Neural progenitor cell (in vitro differentiated cells): ENCODE measurements at regions not wholly inside any gene's neighbourhood (a gene's known extent, or its start where the extent isn't known, plus 50 kb on each side); places are given as distances from the start of the nearest gene placed in this dataset.

Experiments used
- DNase-seq: peaks from one replicate; pipeline ENCODE4 v3.0.0-alpha.2; 2016; ENCODE audit warnings: low spot score
- H2AFZ ChIP-seq: fragments of 200-600 bp; sonication (generic); replicated peaks from 2 replicates; pipeline ENCODE4 v1.6.1; 2016; ENCODE audit warnings: antibody characterized with exemption
- H3F3A ChIP-seq: fragments of 200-600 bp; sonication (generic); 2 replicates; pipeline ENCODE4 v1.6.1; 2016; ENCODE audit warnings: antibody characterized with exemption, low read depth
- H3K27ac ChIP-seq: fragments of 200-600 bp; sonication (generic); 2 replicates; pipeline ENCODE4 v1.5.1; 2016; ENCODE audit warnings: mild to moderate bottlenecking
- H3K27me3 ChIP-seq: fragments of 200-600 bp; sonication (generic); 2 replicates; pipeline ENCODE4 v1.6.1; 2016; ENCODE audit warnings: mild to moderate bottlenecking, moderate library complexity
- H3K36me3 ChIP-seq: fragments of 200-600 bp; sonication (generic); 2 replicates; pipeline ENCODE4 v1.5.1; 2016
- H3K4me1 ChIP-seq: fragments of 200-600 bp; sonication (generic); 2 replicates; pipeline ENCODE4 v1.6.1; 2016; ENCODE audit warnings: mixed run types
- H3K4me2 ChIP-seq: fragments of 200-600 bp; sonication (generic); 2 replicates; pipeline ENCODE4 v1.6.1; 2016
- H3K4me3 ChIP-seq: fragments of 200-600 bp; sonication (generic); 2 replicates; pipeline ENCODE4 v1.5.1; 2016
- H3K79me2 ChIP-seq: fragments of 200-600 bp; sonication (generic); 2 replicates; pipeline ENCODE4 v1.6.1; 2016; ENCODE audit warnings: low read depth
- H3K9ac ChIP-seq: fragments of 200-600 bp; sonication (generic); 2 replicates; pipeline ENCODE4 v1.6.1; 2016
- H3K9me3 ChIP-seq: fragments of 200-600 bp; sonication (generic); 2 replicates; pipeline ENCODE4 v1.5.1; 2016; ENCODE audit warnings: low read depth
- H4K20me1 ChIP-seq: fragments of 200-600 bp; sonication (generic); 2 replicates; pipeline ENCODE4 v1.6.1; 2016; ENCODE audit warnings: low read depth
- H3K27ac Mint-ChIP-seq: 3 replicates; pipeline ENCODE4 v1.8.0; 2021; ENCODE audit warnings: mixed read lengths
- H3K27me3 Mint-ChIP-seq: 2 replicates; pipeline ENCODE4 v1.8.0; 2022; ENCODE audit warnings: low read depth, mild to moderate bottlenecking, inconsistent platforms, moderate library complexity, mixed read lengths; ENCODE audit not compliant: insufficient read depth
- H3K36me3 Mint-ChIP-seq: 3 replicates; pipeline ENCODE4 v1.8.0; 2021; ENCODE audit warnings: mixed read lengths
- H3K4me1 Mint-ChIP-seq: 3 replicates; pipeline ENCODE4 v1.8.0; 2021; ENCODE audit warnings: mixed read lengths
- H3K4me3 Mint-ChIP-seq: 3 replicates; pipeline ENCODE4 v1.8.0; 2021; ENCODE audit warnings: mild to moderate bottlenecking, moderate library complexity, mixed read lengths
- H3K9me3 Mint-ChIP-seq: 3 replicates; pipeline ENCODE4 v1.8.0; 2020; ENCODE audit warnings: mixed read lengths
- CTCF ChIP-seq: fragments of 200-600 bp; sonication (generic); IDR thresholded peaks from 2 replicates; pipeline ENCODE4 v1.5.1; 2017; ENCODE audit warnings: antibody characterized with exemption, mild to moderate bottlenecking
- EZH2 ChIP-seq: fragments of 200-600 bp; sonication (generic); IDR thresholded peaks from 2 replicates; pipeline ENCODE4 v1.6.1; 2017; ENCODE audit warnings: antibody characterized with exemption, mild to moderate bottlenecking, moderate library complexity
- EZH2phosphoT487 ChIP-seq: fragments of 200-600 bp; sonication (generic); IDR thresholded peaks from 2 replicates; pipeline ENCODE4 v1.6.1; 2017; ENCODE audit warnings: antibody characterized with exemption

GRCh38 chr11:29244355-29244754 lies 772.5 kb downstream of the KCNA4 start:
- Histone ChIP-seq H3K79me2 (no peaks in the 10 kb centered on the region), H3K36me3 (no peaks in the 10 kb centered on the region), H2AFZ (no peak overlapping the region), H3K4me2 (no peak overlapping the region), H3K4me3 (no peak overlapping the region), H3K27me3 (no peaks in the 10 kb centered on the region), H3K4me1 (no peaks in the 10 kb centered on the region), H3F3A (no peaks in the 10 kb centered on the region), H4K20me1 (no peaks in the 10 kb centered on the region), H3K27ac (no peak overlapping the region), H3K9me3 (no peaks in the 10 kb centered on the region), H3K9ac (no peak overlapping the region)
- H3K4me1 Mint-ChIP-seq: no peaks in the 10 kb centered on the region
- no peak for TF ChIP-seq EZH2phosphoT487
- no peak for TF ChIP-seq EZH2
- TF ChIP-seq CTCF: no peak
- DNase-seq: no peak
- H3K27me3 Mint-ChIP-seq: no peaks in the 10 kb centered on the region
- no peak overlapping the region for H3K4me3 Mint-ChIP-seq
- no peak overlapping the region for H3K27ac Mint-ChIP-seq
- H3K9me3 Mint-ChIP-seq: no peaks in the 10 kb centered on the region
- H3K36me3 Mint-ChIP-seq: no peaks in the 10 kb centered on the region

- H3F3A ChIP-seq: no peaks in the 10 kb centered on the region
- H3K4me2 ChIP-seq: no peak overlapping the region
- no peaks in the 10 kb centered on the region for H4K20me1 ChIP-seq
- Mint-ChIP-seq H3K4me3 (no peak overlapping the region), H3K9me3 (no peaks in the 10 kb centered on the region), H3K27me3 (no peaks in the 10 kb centered on the region), H3K36me3 (no peaks in the 10 kb centered on the region), H3K27ac (no peak overlapping the region), H3K4me1 (no peaks in the 10 kb centered on the region)
- no peak overlapping the region for H2AFZ ChIP-seq
- H3K4me1 ChIP-seq: no peaks in the 10 kb centered on the region
- no peak overlapping the region for H3K27ac ChIP-seq
- no peaks in the 10 kb centered on the region for H3K27me3 ChIP-seq
- H3K9me3 ChIP-seq: no peaks in the 10 kb centered on the region
- H3K79me2 ChIP-seq: no peaks in the 10 kb centered on the region
- TF ChIP-seq CTCF (no peak), EZH2 (no peak), EZH2phosphoT487 (no peak)
- H3K9ac ChIP-seq: no peak overlapping the region
- no peaks in the 10 kb centered on the region for H3K36me3 ChIP-seq
- no peak overlapping the region for H3K4me3 ChIP-seq
- DNase-seq: no peak
These were observed 773.2 kb downstream of the KCNA4 start for GRCh38 chr11:29243616-29244015.

- no peak for DNase-seq
- Histone ChIP-seq H3K9me3 (no peaks in the 10 kb centered on the region), H3K27ac (no peak overlapping the region), H3K4me1 (no peaks in the 10 kb centered on the region), H3K4me2 (no peak overlapping the region), H3K79me2 (no peaks in the 10 kb centered on the region), H3F3A (no peaks in the 10 kb centered on the region), H3K4me3 (no peak overlapping the region), H3K9ac (no peak overlapping the region), H2AFZ (no peak overlapping the region), H3K27me3 (no peaks in the 10 kb centered on the region), H4K20me1 (no peaks in the 10 kb centered on the region), H3K36me3 (no peaks in the 10 kb centered on the region)
- no peaks in the 10 kb centered on the region for H3K4me1 Mint-ChIP-seq
- no peak overlapping the region for H3K4me3 Mint-ChIP-seq
- no peak for TF ChIP-seq CTCF
- TF ChIP-seq EZH2phosphoT487: no peak
- TF ChIP-seq EZH2: no peak
- H3K27ac Mint-ChIP-seq: no peak overlapping the region
- H3K36me3 Mint-ChIP-seq: no peaks in the 10 kb centered on the region
- peaks cover 3% of the 10 kb centered on the region for H3K27me3 Mint-ChIP-seq
- H3K9me3 Mint-ChIP-seq: no peaks in the 10 kb centered on the region
These were observed 784.8 kb downstream of the KCNA4 start for GRCh38 chr11:29231991-29232390.

GRCh38 chr11:29231586-29231985 lies 785.2 kb downstream of the KCNA4 start:
- TF ChIP-seq EZH2 (no peak), CTCF (no peak), EZH2phosphoT487 (no peak)
- Histone ChIP-seq H3K27me3 (no peaks in the 10 kb centered on the region), H4K20me1 (no peaks in the 10 kb centered on the region), H3K36me3 (no peaks in the 10 kb centered on the region), H3K9me3 (no peaks in the 10 kb centered on the region), H3K79me2 (no peaks in the 10 kb centered on the region), H3K4me2 (no peak overlapping the region), H3F3A (no peaks in the 10 kb centered on the region), H3K9ac (no peak overlapping the region), H3K27ac (no peak overlapping the region), H3K4me1 (no peaks in the 10 kb centered on the region), H2AFZ (no peak overlapping the region), H3K4me3 (no peak overlapping the region)
- Mint-ChIP-seq H3K27me3 (peaks cover 3% of the 10 kb centered on the region), H3K4me1 (no peaks in the 10 kb centered on the region), H3K4me3 (no peak overlapping the region), H3K36me3 (no peaks in the 10 kb centered on the region), H3K9me3 (no peaks in the 10 kb centered on the region), H3K27ac (no peak overlapping the region)
- DNase-seq: no peak
